ENCODE measurements at regions not wholly inside any gene's neighbourhood (a gene's known extent, or its start where the extent isn't known, plus 50 kb on each side); places are given as distances from the start of the nearest gene placed in this dataset.
A peak's percentile ranks its signal among the peaks of the same experiment; 100 is the strongest.

DNA sequence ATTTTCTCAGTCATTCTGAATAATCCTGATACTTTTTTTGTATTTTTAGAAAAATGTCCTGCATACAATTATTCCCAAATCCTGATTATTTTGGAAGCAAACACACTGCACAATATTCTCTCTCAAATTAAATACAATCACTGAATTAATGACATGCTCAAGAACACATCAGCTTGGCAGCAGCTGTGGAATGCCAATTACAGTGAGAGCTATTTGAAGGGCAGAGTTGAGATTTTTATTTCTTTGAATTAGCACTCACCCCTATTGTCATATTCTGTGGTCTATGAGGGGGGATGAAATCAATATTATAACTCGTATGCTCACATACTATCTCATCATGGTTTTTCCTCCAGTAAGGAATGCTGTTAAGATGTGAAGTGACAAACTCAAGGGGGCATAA, 312.2 kb downstream of the CNTN3 start:
- peak overlapping the region in 1 of 2 donors; percentile 67 for H3K27ac ChIP-seq
- TF ChIP-seq CTCF (IDR thresholded peaks at IDR 0.05) = no peak
- H3K4me1 ChIP-seq = no peaks in the 10 kb centered on the region
- H3K36me3 ChIP-seq = no peaks in the 10 kb centered on the region
- no peak for DNase-seq (ENCODE audit: low spot score)
- H3K9me3 ChIP-seq = no peaks in the 10 kb centered on the region
- no peaks in the 10 kb centered on the region for H3K27me3 ChIP-seq
- no peak overlapping the region for H3K4me3 ChIP-seq

- Histone ChIP-seq H3K27ac (no peak overlapping the region), H3K4me3 (no peak overlapping the region), H3K9me3 (no peaks in the 10 kb centered on the region), H3K36me3 (no peaks in the 10 kb centered on the region), H3K4me1 (no peaks in the 10 kb centered on the region), H3K27me3 (no peaks in the 10 kb centered on the region)
- DNase-seq (ENCODE audit: low spot score) = no peak
- no peak for TF ChIP-seq CTCF (IDR thresholded peaks at IDR 0.05)
Measured at GRCh38 chr3:74301056-74301455, 313.4 kb downstream of the CNTN3 start.

DNA sequence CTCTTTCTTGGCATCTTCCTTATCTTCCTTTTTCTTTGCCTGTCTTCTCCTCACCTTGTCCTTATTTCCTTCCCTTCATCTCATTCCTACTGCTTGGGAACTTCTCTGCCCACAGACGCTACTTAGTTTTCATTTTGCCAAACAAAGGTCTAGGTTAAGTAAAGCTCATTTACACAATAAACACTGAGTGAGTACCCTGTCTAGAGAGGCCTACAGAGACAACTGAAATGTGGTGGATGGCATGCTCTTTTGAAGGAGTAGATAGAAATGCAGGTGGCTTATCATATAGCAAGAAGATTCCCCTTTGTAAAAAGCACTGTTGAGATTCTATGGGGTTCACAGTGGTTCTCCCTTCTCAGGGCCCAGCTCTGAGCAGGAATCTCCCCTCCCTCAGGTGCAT, 319.0 kb downstream of the CNTN3 start:
- no peak overlapping the region for H3K4me3 ChIP-seq
- H3K27me3 ChIP-seq = no peaks in the 10 kb centered on the region
- no peaks in the 10 kb centered on the region for H3K36me3 ChIP-seq
- H3K27ac ChIP-seq = no peak overlapping the region
- TF ChIP-seq CTCF (IDR thresholded peaks at IDR 0.05) = no peak
- no peaks in the 10 kb centered on the region for H3K4me1 ChIP-seq
- no peaks in the 10 kb centered on the region for H3K9me3 ChIP-seq
- no peak for DNase-seq (ENCODE audit: low spot score)

DNA sequence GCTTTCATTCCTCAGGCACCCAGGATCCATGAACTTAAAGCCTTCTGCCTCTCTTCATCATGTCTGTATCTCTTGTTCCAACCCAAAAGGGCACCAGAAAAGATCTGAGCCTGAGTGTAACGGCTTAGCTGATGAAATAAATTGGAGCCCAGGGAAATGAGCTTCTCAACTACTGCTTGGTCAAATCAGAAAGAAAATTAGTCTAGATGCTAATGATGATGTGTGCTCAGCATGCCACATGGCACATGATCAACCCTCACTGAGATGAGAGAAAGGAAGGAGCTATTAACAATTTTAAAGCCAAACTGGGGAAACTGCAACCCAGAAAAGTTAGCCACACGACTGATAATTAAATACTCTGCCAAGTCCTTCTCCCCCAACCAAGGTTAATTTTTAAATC, 325.7 kb downstream of the CNTN3 start:
- Histone ChIP-seq H3K27ac (no peak overlapping the region), H3K27me3 (no peaks in the 10 kb centered on the region), H3K4me3 (no peak overlapping the region), H3K9me3 (no peaks in the 10 kb centered on the region), H3K4me1 (no peaks in the 10 kb centered on the region), H3K36me3 (no peaks in the 10 kb centered on the region)
- no peak for DNase-seq (ENCODE audit: low spot score)
- no peak for TF ChIP-seq CTCF (IDR thresholded peaks at IDR 0.05)

DNA sequence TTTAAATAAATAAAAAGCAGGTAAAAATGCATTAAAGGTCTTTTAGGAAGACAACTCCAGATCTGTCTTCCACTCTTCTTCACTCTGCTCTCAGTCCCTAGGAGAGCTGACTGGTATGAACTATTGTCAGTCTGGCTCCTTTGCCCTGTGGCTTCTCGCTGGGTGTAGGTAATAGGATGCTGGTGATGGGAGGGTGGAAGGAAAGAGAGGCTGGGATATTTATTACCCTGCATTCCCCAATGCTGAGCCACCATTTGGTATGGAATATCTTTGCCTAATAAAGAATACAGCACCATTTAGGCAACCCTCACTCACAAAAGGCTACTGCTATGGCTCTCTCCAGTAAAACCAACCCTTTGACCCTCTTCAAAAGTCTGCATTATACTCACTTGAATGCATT, 326.9 kb downstream of the CNTN3 start:
- no peak overlapping the region for H3K27ac ChIP-seq
- no peak for TF ChIP-seq CTCF (IDR thresholded peaks at IDR 0.05)
- H3K4me1 ChIP-seq = no peaks in the 10 kb centered on the region
- no peaks in the 10 kb centered on the region for H3K36me3 ChIP-seq
- H3K27me3 ChIP-seq = no peaks in the 10 kb centered on the region
- H3K4me3 ChIP-seq = no peak overlapping the region
- no peaks in the 10 kb centered on the region for H3K9me3 ChIP-seq
- DNase-seq (ENCODE audit: low spot score) = no peak

DNA sequence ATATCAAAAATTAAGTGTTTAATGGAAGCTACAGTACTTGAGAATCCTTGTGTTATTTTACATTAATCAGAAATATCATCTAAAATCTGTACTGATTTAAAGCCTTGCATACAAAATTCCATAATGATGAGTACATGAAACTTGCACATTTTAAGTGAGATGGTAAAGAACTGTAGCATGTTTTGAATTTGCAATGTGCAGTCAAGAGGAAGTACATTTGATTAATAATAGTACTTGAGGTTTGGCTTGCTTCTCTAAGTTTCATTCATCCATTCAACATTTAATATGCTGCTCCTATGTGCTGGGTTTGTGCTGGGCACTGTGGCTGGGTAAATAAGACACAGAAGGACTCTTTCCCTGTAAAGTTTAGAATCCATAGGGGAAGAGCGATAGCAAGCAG, 332.3 kb downstream of the CNTN3 start:
- Histone ChIP-seq H3K4me1 (no peaks in the 10 kb centered on the region), H3K4me3 (no peak overlapping the region), H3K27me3 (no peaks in the 10 kb centered on the region), H3K36me3 (no peaks in the 10 kb centered on the region), H3K9me3 (peaks cover 0 to 3% of the 10 kb centered on the region in 2 donors), H3K27ac (no peak overlapping the region)
- no peak for TF ChIP-seq CTCF (IDR thresholded peaks at IDR 0.05)
- DNase-seq (ENCODE audit: low spot score) = no peak
